Effector memory CD4-positive, alpha-beta T cell (primary cell): ENCODE measurements at regions not wholly inside any gene's neighbourhood (a gene's known extent, or its start where the extent isn't known, plus 50 kb on each side); places are given as distances from the start of the nearest gene placed in this dataset.
"Not testable (repeated sequence)": the region's sequence is repeated elsewhere in the genome, so short reads cannot be mapped to it uniquely, and the experiment has no call there.

Experiments used
- DNase-seq, 3 donors: peaks; one replicate each; pipeline ENCODE4 v3.0.0-alpha.2; 2020
- H3K27ac ChIP-seq: 2 replicates; pipeline ENCODE4 v1.7.0; 2013; ENCODE audit warnings: mild to moderate bottlenecking, low read length, moderate library complexity; ENCODE audit not compliant: insufficient read depth, poor library complexity, severe bottlenecking
- H3K27me3 ChIP-seq: replicated peaks from 2 replicates; pipeline ENCODE4 v1.7.0; 2013; ENCODE audit warnings: mild to moderate bottlenecking, low read length; ENCODE audit not compliant: insufficient read depth, control insufficient read depth, poor library complexity, severe bottlenecking
- H3K36me3 ChIP-seq: 2 replicates; pipeline ENCODE4 v1.7.0; 2013; ENCODE audit warnings: mild to moderate bottlenecking, low read length, moderate library complexity; ENCODE audit not compliant: control insufficient read depth, insufficient read depth
- H3K4me1 ChIP-seq: 2 replicates; pipeline ENCODE4 v1.7.0; 2013; ENCODE audit warnings: low read length, mild to moderate bottlenecking; ENCODE audit not compliant: control insufficient read depth, insufficient read depth, poor library complexity, severe bottlenecking
- H3K4me3 ChIP-seq: 2 replicates; pipeline ENCODE4 v1.7.0; 2013; ENCODE audit warnings: low read length, low read depth, mild to moderate bottlenecking; ENCODE audit not compliant: insufficient read depth, poor library complexity, severe bottlenecking
- H3K9me3 ChIP-seq: 2 replicates; pipeline ENCODE4 v1.7.0; 2013; ENCODE audit warnings: mild to moderate bottlenecking, low read length, moderate library complexity; ENCODE audit not compliant: control insufficient read depth

GRCh38 chr4:72860766-72861165, 208.8 kb downstream of the COX18 start:
- no peak overlapping the region for H3K27ac ChIP-seq

GRCh38 chr4:72858328-72858727, 211.2 kb downstream of the COX18 start:
- Histone ChIP-seq H3K4me3 (no peak overlapping the region), H3K27me3 (no peaks in the 10 kb centered on the region), H3K9me3 (no peaks in the 10 kb centered on the region), H3K27ac (no peak overlapping the region), H3K4me1 (no peaks in the 10 kb centered on the region), H3K36me3 (no peaks in the 10 kb centered on the region)
- DNase-seq = no peak

More at GRCh38 chr4:72860766-72861165, 208.8 kb downstream of the COX18 start:
- Histone ChIP-seq H3K4me3 (no peak overlapping the region), H3K4me1 (no peaks in the 10 kb centered on the region), H3K27me3 (no peaks in the 10 kb centered on the region), H3K36me3 (no peaks in the 10 kb centered on the region), H3K9me3 (no peaks in the 10 kb centered on the region)
- no peak for DNase-seq

GRCh38 chr4:72857787-72858186, 211.7 kb downstream of the COX18 start:
- no peaks in the 10 kb centered on the region for H3K36me3 ChIP-seq
- H3K27me3 ChIP-seq = no peaks in the 10 kb centered on the region
- H3K4me3 ChIP-seq = no peak overlapping the region
- no peak for DNase-seq
- H3K4me1 ChIP-seq = no peaks in the 10 kb centered on the region
- H3K9me3 ChIP-seq = no peaks in the 10 kb centered on the region
- H3K27ac ChIP-seq = no peak overlapping the region

- no peak for DNase-seq
- H3K36me3 ChIP-seq = no peaks in the 10 kb centered on the region
- H3K9me3 ChIP-seq = no peaks in the 10 kb centered on the region
- no peak overlapping the region for H3K4me3 ChIP-seq
- H3K4me1 ChIP-seq = no peaks in the 10 kb centered on the region
- no peaks in the 10 kb centered on the region for H3K27me3 ChIP-seq
- H3K27ac ChIP-seq = no peak overlapping the region
These were observed 212.3 kb downstream of the COX18 start for GRCh38 chr4:72857216-72857615.

DNA sequence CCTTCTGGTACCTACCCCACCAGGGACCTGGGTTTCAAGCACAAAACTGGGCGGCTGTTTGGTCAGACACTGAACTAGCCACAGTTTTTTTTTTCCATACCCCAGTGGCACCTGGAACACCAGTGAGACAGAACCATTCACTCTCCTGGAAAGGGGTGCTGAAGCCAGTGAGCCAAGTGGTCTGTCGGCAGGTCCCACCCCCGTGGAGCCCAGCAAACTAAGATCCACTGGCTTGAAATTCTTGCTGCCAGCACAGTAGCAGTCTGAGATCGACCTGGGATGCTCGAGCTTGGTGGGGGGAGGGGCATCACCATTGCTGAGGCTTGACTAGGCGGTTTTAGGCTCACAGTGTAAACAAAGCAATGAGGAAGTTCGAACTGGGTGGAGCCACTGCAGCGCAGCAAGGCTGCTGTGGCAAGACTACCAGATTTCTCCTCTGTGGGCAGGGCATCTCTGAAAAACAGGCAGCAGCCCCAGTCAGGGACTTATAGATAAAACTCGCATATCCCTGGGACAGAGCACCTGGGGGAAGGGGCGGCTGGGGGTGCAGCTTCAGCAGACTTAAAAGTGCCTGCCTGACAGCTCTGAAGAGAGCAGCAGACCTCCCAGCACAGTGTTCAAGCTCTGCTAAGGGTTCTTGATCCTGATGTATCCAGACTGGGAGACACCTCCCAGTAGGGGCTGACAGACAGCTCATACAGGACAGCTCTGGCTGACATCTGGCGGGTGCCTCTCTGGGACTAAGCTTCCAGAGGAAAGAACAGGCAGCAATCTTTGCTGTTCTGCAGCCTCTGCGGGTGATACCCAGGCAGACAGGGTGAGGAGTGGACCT, 223.0 kb downstream of the COX18 start:
- DNase-seq = no peak
- no peak overlapping the region for H3K27ac ChIP-seq
- no peaks in the 10 kb centered on the region for H3K27me3 ChIP-seq

DNA sequence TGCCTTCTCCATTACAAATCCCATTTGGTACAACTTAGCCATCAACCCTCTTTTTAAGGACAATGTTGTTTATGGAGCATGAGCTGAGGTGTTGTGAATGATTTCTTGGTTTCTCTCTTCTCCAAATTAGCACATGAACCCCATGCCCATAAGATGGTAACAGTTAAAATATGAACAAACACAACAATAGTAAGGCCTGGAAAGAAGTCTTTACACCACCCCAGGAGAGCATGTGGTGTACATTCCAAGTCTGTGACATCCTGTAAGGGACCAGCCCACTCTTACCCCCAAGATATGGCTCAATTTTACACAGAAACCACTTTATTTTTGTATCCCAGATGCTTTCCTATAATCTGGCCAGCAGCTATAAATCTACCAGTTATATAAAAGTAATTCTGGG, 226.1 kb downstream of the COX18 start:
- H3K36me3 ChIP-seq = no peaks in the 10 kb centered on the region
- H3K27me3 ChIP-seq = no peaks in the 10 kb centered on the region
- H3K27ac ChIP-seq = no peak overlapping the region
- no peaks in the 10 kb centered on the region for H3K4me1 ChIP-seq
- H3K9me3 ChIP-seq = no peaks in the 10 kb centered on the region
- H3K4me3 ChIP-seq = no peak overlapping the region
- DNase-seq = no peak

More for the DNA sequence above, 223.0 kb downstream of the COX18 start:
- Histone ChIP-seq H3K4me1 (no peaks in the 10 kb centered on the region), H3K4me3 (no peak overlapping the region), H3K9me3 (no peaks in the 10 kb centered on the region), H3K36me3 (no peaks in the 10 kb centered on the region)

DNA sequence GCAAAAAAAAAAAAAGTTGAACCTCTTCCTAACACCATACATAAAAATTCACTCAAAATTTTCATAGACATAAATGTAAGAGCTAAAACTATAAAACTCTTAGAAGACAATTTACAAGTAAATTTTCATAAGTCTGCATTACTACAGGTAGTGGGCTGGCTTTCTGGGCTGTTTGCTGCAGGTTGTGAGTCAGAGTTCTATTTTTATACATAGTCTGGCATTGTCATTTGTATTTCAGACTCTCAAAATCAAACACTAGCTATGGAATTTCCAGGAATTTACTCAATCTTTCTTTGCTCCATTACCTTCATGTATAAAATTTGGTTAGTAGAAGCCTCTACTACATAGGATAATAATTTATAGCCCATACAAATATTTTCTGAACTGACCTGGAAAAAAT, 227.2 kb downstream of the COX18 start:
- Histone ChIP-seq H3K9me3 (no peaks in the 10 kb centered on the region), H3K27ac (no peak overlapping the region), H3K27me3 (no peaks in the 10 kb centered on the region), H3K36me3 (no peaks in the 10 kb centered on the region), H3K4me1 (no peaks in the 10 kb centered on the region), H3K4me3 (no peak overlapping the region)
- no peak for DNase-seq

DNA sequence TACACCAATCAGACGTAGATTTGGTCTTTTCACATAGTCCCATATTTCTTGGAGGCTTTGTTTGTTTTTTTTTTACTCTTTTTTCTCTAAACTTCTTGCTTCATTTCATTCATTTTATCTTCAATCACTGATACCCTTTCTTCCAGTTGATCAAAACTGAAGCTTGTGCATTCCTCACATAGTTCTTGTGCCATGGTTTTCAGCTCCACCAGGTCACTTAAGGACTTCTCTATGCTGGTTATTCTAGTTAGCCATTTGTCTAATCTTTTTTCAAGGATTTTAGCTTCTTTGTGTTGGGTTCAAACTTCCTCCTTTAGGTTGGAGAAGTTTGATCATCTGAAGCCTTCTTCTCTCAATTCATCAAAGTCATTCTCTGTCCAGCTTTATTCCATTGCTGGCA, 229.3 kb downstream of the COX18 start:
- not testable (repeated sequence) for H3K4me1 ChIP-seq, H3K9me3 ChIP-seq, H3K27ac ChIP-seq, DNase-seq, H3K27me3 ChIP-seq, H3K36me3 ChIP-seq, H3K4me3 ChIP-seq

DNA sequence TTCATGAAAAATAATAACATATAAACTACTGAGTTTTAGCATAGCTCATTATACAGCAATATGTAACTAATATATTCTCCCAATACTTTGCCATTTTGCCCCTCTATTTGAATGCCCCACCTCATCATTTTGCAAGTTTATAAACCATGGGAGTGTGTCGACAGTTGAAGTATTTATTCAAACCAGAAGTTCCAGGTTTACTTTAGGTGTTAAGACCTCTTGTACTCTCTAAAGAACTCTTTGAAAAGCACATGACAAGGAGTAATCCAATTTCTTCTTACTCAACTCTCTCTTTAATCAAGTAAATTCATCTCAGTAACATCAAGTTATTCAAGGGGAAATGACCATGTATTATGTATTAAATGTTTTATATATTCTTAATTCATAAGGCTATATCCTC, 240.7 kb downstream of the COX18 start:
- Histone ChIP-seq H3K27ac (no peak overlapping the region), H3K36me3 (no peaks in the 10 kb centered on the region), H3K4me3 (no peak overlapping the region), H3K9me3 (no peaks in the 10 kb centered on the region), H3K27me3 (no peaks in the 10 kb centered on the region), H3K4me1 (no peaks in the 10 kb centered on the region)
- DNase-seq = no peak

DNA sequence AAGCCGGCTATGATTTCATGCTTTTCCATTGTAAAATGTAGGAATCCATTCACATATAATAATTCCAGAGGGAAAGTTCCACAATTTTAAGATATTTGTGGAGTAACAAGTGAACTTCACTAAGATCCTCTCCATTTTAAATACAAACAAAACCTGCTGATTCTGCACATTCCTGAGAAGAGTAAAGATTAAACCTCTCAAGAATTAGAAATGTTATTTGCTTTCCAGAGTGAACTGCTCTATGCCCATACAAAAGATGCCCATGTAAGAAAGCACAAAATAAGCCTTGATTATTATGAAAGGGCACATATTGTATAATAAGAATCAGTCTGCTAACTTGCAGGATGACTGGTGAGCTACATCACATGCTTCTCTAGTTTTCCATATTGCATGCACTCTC, 241.5 kb downstream of the COX18 start:
- no peak overlapping the region for H3K27ac ChIP-seq
- H3K9me3 ChIP-seq = no peaks in the 10 kb centered on the region
- no peaks in the 10 kb centered on the region for H3K27me3 ChIP-seq
- no peak overlapping the region for H3K4me3 ChIP-seq
- no peaks in the 10 kb centered on the region for H3K36me3 ChIP-seq
- no peaks in the 10 kb centered on the region for H3K4me1 ChIP-seq
- no peak for DNase-seq
